HG03097 (cell line): ENCODE measurements at regions not wholly inside any gene's neighbourhood (a gene's known extent, or its start where the extent isn't known, plus 50 kb on each side); places are given as distances from the start of the nearest gene placed in this dataset.
"Not testable (repeated sequence)": the region's sequence is repeated elsewhere in the genome, so short reads cannot be mapped to it uniquely, and the experiment has no call there.

Experiments used
- ATAC-seq: cut with Tn5 transposase; IDR thresholded peaks from one replicate; pipeline ENCODE4 v1.9.1; 2021; ENCODE audit not compliant: unreplicated experiment, low FRiP score

DNA sequence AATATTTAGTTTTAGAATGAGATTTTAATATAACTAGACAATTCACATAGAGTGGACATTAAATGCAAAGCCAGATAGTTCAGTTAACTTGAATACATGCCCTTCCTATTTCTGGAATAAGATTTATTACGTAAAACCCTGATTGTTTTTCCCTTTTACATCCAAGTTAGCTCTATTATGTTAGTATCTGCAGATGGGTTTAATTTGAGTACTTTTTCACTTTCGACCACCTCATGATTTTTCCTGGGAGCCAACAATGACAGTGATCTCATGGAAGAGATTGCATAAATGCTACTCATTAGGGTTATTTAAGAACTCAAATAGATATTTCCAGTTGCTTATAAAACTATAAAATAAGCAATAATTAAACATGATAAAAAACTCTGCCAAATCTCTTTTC lies 199.4 kb upstream of the PTGFR start:
- ATAC-seq: no peak

GRCh38 chr1:78291872-78292271 lies 198.9 kb upstream of the PTGFR start:
- ATAC-seq: no peak

DNA sequence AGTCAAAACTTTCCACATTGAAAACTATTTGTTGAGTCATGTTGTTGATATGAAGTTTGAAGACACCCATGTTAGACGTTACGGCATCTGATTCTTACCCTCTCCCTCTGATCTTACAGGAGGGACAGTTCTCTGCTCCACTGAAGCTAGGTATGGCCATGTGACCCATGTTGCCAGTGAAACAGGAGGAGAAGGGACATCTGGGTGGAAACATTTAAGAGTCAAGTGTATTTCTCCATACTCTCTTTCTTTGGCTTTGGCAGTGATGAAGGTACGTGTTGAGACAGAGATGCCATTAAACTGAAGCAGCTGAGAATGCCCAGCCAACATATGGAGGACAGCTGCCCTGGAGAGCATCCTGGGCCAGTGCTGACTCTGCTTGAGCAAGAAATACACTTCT lies 198.4 kb upstream of the PTGFR start:
- no peak for ATAC-seq

GRCh38 chr1:78297836-78298235 lies 192.9 kb upstream of the PTGFR start:
- no peak for ATAC-seq

DNA sequence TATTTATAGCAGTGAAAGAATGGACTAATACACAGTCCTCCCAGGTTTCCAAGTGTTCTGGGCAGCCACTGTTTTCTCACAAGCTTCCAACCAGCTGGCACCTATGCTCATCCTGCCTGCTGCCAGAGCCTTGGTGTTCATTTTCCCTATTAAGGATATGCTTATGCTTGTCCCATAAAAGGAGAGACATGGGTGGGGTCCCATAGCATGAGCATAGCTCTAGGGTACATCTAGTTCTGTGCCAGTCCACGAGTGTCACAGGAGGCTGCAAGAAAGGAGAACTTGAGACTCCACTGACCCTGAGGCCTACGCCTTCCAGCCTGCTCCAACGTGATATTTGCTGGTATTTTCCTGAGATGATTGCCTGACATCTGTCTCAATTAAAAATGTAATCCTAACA lies 192.4 kb upstream of the PTGFR start:
- no peak for ATAC-seq

DNA sequence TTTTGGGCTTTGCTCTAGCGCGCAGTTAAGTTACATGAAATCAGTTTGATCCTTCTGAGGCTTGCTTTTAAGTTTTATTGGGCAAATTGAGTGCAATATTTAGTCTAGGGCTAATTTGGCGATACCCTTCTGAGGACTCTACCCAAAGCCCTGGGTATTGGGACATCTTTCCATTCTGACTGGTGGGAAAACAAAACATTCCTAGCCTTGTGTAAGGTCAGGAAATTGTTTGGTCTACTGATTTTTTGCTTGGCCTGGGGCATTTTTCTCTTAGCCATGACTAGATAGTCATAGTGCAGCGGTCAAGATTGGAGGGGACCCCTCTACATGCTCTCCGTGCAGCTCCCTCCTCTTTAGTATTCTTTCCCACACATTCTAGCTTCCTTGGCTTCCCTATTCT lies 189.6 kb upstream of the PTGFR start:
- ATAC-seq: no peak

DNA sequence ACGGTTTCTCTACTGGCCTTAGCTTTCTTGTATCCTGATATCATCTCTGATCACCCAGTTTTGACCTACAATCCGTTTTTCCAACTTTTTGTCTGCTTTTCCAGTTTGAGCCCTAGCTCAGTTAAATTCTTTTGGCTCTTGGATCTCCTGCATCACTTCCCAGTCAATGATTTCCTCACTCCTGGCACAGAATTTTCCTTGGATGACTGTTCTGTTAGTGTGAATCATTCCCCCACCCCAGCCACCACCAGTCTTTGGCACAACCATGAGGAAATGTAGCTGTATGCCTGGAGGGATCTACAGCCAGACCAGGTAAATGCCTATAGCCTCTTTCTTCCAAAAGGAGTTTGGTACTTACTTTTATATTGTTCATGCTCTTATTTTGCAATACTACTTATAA lies 187.2 kb upstream of the PTGFR start:
- no peak for ATAC-seq

GRCh38 chr1:78304341-78304740 lies 186.4 kb upstream of the PTGFR start:
- no peak for ATAC-seq

DNA sequence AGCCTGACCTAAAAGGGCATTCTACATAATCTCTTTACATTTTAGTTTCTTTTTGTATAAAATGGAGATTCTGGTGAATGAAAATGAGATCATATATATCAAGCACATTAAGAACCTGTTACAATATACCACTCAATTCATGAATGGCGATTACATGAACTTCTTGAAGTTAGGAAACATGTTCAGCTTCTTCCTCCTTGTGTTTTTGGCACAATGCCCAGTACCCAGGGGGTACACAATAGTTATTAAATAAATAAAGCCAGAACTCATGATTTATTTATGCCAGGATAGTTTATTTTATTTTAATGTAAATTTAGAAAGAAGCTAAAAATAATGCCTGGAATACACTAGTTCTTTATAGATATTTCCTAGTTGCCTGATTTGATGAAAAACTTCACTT lies 186.0 kb upstream of the PTGFR start:
- no peak for ATAC-seq

DNA sequence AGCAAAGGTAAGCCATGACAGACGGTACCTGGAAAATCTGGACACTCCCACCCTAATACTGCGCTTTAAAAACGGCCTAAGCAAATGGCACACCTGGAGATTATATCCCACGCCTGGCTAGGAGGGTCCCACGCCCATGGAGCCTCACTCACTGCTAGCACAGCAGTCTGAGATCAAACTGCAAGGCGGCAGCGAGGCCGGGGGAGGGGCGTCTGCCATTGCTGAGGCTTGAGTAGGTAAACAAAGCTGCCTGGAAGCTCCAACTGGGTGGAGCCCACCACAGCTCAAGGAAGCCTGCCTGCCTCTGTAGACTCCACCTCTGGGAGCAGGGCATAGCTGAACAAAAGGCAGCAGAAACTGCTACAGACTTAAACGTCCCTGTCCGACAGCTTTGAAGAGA lies 180.5 kb upstream of the PTGFR start:
- not testable (repeated sequence) for ATAC-seq

GRCh38 chr1:78318011-78318410 lies 172.8 kb upstream of the PTGFR start:
- no peak for ATAC-seq

DNA sequence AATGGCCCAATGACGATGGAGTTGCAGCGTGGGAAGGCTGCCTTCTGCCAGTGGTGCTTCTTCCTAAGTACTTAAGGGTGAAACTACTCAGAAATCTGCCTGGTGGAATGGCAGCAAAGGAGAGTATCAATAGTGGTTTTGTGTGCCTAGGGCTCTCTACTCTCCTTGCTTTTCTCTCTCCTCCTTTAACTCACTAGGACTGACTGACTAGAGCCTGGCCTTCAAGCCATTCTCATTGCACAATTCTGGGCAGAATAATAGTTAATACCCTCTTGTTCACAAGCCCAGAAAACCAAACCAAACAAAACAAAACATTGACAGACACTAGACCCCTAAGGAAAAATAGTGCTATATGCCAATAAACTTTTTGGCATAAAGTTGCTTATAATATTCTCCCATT lies 171.2 kb upstream of the PTGFR start:
- ATAC-seq: no peak

GRCh38 chr1:78322928-78323680 lies 167.7 kb upstream of the PTGFR start:
- ATAC-seq: no peak

DNA sequence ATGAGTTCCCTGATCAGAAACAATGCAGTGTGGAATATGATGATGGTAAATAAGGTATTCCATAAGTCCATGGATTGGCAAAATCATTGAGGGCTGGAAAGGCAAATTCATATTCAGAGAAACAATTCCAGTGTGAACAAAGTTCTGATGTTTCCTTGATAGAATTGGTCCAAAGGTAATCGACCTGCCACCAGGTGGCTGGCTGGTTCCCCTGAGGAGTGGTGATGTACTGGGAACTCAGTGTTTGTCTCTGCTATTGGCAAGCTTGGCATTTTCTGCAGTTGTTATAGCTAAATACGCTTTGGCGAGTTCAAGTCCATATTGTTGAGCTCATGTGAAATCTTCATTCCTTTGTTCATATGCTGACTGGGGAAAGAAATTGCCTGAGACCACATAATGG lies 165.5 kb upstream of the PTGFR start:
- ATAC-seq: no peak

- ATAC-seq: no peak
Observed at GRCh38 chr1:78329475-78329874, 161.3 kb upstream of the PTGFR start.

- no peak for ATAC-seq
Observed at GRCh38 chr1:78331799-78332198, 159.0 kb upstream of the PTGFR start.

- ATAC-seq: peak; percentile 83
Observed at GRCh38 chr1:78333502-78333901, 157.3 kb upstream of the PTGFR start.

GRCh38 chr1:78334114-78334513 lies 156.7 kb upstream of the PTGFR start:
- no peak for ATAC-seq

- no peak for ATAC-seq
Observed at GRCh38 chr1:78334952-78335351, 155.8 kb upstream of the PTGFR start.

DNA sequence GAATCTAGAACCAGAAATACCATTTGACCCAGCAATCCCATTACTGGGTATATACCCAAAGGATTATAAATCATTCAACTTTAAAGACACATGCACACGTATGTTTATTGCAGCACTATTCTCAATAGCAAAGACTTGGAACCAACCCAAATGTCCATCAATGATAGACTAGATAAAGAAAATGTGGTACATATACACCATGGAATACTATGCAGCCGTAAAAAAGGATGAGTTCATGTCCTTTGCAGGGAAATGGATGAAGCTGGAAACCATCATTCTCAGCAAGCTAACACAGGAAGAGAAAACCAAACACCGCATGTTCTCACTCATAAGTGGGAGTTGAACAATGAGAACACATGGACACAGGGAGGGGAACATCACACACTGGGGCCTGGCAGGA lies 154.0 kb upstream of the PTGFR start:
- ATAC-seq: not testable (repeated sequence)

DNA sequence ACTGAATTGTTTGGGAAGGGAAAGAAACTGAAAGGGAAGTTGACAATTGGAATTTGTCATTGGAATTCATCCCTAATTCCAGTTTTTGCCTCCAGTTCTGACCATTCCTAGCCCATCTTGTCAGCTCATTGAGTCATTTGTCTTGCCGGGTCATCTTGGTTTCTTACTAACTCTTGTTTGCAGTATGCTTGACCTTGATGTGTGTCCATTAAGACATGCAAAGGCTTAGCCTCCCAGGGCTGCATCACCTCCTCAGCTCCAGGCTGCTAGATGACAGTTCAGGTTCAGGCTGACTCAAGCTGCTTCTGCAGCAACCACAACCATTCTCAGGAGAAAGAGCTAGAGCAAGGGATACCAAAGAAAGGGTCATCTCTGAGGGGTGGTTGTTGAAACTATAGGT lies 151.3 kb upstream of the PTGFR start:
- ATAC-seq: no peak

GRCh38 chr1:78340006-78340405 lies 150.8 kb upstream of the PTGFR start:
- ATAC-seq: no peak
